Lung microvascular endothelial cell (primary cell): ENCODE measurements at regions not wholly inside any gene's neighbourhood (a gene's known extent, or its start where the extent isn't known, plus 50 kb on each side); places are given as distances from the start of the nearest gene placed in this dataset.

Source experiments
- DNase-seq, 2 donors: peaks; one replicate each; pipeline versions ENCODE4 v3.0.0 to v3.0.0-alpha.2; 2010; ENCODE audit warnings: low read depth in 2 of 2

DNA sequence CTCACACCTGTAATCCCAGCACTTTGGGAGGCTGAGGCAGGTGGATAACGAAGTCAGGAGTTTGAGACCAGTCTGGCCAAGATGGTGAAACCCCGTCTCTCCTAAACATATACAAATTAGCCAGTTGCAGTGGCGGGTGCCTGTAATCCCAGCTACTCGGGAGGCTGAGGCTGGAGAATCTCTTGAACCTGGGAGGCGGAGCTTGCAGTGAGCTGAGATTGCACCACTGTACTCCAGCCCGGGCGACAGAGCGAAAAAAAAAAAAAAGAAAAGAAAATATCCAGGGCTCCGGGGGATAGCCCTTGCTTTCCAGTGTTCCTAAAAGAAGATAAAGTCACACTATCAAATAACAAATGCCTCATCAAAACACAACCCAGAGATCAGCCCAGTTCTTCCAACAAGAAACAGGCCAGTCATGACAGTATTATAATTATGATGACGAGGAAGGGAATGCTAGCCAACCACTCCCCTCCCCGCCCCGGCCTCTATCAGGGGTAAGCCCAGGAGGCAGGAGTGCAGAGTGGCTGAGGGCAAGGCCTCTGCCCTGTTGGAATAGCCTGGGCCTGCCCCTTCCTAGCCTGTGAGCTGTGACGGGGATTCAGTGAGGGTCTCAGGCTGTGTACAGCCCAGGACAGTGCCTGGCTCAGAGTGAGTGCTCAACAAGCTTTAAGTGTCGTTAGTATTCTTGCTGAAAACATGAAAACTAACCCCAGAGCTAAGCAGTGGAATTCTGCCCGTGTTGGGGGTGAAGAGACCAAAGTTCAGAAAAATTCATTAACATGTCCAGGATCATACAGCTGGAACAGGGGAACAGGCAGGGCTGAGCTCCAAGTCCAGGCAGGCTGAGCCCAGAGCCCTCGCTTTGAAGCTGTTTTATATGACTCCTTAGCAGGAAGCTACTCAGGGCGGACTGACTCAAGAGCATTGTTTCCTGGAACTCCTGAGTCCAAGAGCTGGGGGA lies 54.3 kb downstream of the FAM241B start:
- peak in 1 of 2 donors; percentile 59 for DNase-seq

DNA sequence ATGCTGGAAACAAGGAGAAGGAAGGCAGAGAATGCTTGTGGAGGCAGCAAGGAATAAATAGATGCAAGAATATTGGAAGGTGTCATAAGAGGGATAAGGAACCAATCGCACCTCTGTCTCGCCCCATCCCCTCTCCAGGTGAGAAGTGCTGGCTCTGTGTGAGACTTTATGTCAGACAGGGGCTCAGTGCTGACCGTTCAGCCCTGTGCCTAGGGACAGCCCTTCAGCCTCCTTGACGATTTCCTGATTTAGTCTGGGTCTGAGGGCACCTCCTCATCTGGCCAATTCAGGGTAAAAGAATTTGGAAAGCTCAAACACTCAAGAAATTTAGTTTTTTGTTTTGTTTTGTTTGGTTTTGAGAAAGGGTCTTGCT lies 54.9 kb downstream of the FAM241B start:
- no peak for DNase-seq

DNA sequence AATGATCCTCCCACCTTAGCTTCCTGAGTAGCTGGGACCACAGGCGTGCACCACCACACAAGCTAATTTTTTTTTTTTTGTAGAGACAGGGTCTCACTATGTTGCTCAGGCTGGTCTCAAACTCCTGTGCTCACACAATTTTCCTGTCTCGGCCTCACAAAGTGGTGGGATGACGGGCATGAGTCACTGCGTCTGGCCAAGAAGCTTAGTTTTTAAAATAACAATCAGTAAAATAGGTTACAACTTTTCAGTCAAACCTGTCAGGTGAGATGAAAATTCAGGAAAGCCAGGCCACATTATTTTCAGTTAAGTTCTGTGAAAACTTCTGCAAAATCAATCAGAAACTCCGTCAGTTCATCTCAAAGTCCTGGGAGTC lies 55.4 kb downstream of the FAM241B start:
- no peak for DNase-seq

DNA sequence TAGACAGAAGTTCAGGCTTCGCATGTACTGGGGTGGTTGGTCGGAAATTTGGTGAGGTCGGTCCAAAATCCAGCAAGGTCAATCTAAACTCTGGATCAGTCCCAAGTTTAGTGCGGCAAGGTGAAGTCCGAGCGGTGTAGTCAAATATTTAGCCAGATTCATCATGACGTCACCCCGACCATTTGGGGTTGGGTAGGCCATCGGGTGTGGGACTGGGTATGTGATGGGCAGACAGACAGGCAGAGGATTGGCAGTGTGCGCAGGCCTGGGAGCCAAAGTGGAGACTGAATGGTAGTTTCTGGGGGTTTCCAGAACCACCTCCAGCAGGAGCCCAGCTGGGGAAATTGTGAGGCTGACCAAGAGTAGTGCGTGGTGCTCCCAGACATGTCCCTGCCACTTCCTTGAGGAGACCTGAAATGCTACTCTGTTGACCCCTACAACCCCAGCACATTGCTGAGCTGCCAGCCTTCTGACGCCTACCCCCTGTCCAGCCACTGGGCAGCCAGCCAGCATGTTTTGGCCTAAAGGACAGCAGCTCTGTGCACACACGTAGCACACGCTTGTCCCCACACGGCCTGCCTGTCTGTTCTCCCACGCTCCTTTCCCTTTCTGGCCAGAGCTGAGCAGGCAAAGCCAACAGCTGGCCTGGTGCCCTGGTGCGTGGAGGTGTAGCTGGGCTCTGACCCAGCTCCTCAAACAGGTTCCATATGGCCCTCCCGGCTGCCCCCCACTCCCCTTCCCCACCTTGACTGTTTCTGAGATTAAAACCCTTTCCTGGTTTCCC lies 55.9 kb downstream of the FAM241B start:
- peak in 1 of 2 donors; percentile 23 for DNase-seq

DNA sequence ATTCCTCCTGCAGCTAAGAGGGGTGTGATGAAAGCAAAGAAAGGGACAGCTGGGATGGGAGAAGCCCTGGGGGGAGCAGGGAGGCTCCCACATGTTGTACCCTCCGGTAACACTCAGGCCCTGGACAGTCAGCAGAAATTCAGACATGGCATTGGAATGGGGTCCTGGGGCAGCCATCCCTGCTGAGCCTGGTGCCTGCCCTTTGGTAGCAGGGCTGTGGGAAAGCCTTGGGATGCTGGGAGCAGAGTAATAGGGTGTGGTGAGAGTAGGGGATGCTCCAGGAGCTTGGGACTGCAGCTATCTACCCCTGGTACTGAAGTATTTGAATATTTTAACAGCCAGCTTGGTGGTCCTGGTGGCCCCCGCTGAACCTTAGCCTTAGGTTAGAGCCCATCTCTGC lies 56.8 kb downstream of the FAM241B start:
- DNase-seq, result no peak

DNA sequence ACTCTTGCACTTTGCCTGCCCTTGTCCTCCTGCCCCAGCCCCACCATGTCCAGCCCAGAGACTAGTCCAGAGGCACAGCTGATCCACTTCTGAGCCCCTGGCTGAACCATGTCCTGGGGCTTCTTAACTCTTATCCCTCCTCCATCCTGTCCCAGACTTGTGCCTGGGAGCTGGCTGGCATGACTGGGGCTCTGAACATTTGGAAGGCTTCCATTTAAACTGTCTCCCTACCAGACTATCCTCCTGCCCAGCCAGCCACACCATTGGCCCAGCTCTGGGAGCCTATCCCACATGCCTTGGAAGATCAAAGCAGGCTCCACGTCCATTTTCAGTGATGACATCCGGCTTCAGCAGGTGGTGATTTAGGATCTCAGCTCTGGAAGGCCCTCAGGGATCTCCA lies 57.4 kb downstream of the FAM241B start:
- DNase-seq, result no peak

DNA sequence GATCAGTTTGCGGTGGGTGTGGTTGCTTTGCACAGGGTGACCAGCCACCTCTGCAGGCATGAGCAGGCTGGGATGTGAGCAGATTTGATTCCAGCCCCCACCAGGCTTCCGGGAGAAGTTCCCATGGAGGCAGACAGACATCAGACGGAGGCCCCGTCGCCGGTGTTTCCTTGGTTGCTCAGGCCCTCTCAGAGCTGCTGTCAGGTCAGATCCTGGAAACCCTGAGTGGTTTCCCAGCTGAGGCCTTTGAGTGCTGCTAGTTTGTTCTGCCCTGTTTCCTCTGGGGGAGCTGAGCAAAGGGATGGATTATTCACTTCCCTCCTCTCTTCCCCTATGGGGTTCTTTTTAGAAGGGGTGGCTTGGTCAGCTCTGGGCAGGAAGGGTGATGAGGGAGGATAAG lies 62.2 kb downstream of the FAM241B start:
- peak in 1 of 2 donors; percentile 44 for DNase-seq

DNA sequence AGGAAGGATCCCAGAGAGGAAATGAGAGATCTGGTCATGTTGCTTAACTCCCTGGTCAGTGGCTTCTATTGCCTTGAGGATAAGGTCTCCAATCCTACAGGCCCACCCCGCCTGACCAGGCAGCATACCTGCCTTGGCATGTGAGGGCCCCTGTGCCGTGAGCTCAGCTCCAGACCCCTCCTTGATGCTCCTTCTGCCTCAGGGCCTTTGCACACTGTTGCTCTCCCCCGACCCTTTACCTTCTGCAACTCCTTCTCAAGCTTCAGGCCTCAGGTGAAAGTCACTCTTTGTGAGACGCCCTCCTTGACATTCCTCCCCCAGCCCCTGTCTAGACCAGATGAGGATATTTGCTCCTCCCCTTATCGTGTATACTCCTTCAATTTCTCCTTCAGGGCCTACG lies 62.8 kb downstream of the FAM241B start:
- DNase-seq, result no peak

DNA sequence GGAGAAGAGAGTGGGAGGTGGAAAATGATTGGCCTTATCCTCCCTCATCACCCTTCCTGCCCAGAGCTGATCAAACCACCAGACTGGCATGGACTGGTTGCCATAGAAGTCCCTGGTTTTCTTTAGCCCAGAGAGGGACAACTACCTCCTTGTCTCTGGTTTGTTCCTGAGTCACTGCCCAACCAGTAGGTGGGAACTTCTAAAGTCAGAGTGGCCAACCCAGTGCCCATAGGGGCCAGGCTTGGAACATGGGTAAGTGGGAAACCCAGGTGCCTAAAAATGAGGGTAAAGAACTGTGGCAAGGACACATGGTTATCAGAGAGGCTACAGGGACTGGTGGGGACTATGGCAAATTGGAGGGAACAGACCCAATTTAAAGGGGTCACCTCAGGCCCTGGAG lies 63.8 kb downstream of the FAM241B start:
- no peak for DNase-seq

DNA sequence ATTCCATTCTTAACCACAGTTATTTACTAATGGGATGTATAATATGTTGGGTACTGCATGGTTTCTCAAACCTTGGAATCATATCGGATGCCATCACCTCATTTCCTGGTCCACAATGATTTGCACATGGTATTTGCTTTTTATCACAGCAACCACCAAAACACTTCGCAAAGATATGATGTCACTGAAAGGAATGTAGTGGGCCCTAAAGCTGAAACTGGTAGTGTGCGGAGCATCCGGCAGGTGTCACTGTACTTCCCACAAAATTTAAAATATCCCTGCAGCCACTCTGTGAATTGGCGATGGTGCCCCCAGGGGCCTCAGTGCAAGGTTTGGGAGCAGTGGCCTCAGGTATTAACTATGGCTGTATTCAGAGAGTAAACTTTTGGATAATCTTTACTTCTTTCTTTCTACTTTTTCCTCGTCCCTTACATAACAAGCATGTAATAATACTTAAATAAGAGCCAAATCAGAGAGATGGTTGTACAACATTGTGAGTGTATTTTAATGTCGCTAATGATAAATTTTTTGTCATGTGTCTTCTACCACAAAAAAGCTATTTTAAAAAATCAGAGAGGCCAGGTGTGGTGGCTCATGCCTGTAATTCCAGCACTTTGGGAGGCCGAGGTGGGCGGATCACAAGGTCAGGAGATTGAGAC lies 66.2 kb downstream of the FAM241B start:
- DNase-seq, result peak; percentile 84 to 88

DNA sequence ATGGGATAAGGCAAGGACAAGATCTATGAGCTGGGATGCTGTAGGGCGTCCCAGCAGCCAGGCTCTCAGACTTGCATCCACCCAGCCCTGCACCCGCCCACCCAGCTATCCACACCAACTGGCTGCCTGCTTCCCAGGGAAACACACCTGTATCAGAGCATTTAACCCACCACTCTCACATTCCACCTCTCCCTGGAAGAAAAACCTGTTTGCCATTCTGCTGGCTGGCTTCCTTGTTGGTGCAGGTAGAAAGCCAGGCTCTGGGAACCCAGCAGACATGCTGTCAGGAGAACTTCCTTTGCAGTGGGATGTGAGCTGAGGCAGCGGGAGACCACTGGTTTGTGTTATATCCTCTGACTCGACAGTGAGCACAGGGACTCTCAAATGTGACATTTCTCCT lies 67.0 kb downstream of the FAM241B start:
- DNase-seq, result no peak

DNA sequence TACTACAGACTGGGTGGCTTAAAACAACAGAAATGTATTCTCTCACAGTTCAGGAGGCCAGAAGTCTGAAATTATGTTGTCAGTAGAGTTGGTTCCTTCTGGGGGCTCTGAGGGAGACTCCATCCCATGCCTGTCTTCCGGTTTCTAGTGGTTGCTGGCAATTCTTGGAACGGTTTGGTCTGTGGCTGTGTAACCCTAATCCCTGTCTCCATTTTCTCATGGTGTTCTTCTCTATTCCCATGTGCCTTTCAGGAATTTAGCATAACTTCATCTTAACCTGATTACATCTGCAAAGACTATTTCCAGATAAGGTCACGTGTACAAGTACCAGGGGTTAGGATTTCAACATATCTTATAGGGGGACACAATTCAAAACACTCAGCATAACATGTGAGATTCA lies 73.2 kb downstream of the FAM241B start:
- DNase-seq, result no peak

DNA sequence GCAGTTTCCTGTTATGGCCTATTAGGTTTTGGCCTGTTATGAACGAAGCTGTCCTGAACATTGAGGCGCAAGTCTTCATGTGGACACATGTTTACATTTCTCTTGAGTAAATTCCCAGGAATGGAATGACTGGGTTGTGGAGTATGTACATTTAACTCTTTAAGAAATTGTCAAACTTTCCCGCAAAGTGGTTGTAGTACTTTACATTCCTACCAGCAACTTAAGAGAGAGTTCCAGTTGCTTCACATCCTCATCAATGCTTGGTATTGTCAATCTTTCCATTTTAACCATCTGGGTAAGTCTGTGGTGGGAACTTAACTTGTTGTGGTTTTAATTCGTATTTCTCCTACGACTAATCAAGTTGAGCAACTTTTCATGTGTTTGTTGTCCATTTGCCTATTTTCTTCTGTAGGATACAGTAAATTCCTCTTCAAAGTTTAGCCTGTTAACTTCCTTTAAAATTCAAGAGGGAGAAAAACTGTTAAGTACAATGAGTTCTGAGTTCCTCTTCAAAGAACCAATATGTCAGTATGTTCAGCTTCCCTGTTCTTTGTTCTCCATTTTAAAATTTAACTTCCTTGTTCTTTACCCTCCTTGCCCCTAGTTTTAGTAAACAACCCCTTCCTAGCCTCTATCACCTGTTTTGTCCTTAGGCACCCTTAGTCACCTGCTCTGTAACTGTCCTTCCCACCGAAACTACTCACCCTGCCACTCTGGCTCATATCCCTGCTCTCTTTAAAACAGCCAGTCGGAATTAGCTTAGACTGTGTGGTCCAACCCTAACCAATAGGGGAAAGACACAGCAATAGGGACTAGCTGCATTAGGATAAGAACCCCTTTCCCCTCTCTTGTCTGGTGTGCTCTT lies 74.0 kb downstream of the FAM241B start:
- DNase-seq, result no peak

DNA sequence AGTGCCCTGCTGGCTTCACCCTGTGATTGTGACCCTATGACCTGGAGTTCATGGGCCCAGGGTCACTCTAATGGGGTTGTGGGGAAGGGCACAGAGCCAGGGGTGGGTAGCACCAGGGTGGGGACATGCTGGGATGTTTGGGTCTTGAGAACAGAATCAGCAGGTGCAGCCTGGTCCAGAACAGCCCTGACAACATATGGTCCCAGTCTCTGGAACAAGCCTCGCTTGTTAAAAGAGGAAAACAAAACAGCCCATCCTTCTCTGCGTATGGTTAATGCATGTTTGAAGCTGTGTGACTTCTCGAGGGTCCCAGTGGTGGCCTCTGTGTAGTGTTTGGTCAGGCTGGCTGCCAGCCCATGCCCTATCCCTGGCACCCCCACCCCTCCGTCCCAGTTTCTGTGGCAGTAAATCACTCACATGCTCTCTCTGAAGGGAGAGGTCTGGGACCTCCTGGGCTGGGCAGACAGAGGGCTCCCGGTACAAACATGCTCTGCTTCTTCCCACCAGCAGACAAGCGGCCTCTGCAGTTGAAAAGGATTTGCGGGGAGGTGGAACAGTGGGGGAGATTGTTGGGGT lies 79.4 kb downstream of the FAM241B start:
- no peak for DNase-seq

DNA sequence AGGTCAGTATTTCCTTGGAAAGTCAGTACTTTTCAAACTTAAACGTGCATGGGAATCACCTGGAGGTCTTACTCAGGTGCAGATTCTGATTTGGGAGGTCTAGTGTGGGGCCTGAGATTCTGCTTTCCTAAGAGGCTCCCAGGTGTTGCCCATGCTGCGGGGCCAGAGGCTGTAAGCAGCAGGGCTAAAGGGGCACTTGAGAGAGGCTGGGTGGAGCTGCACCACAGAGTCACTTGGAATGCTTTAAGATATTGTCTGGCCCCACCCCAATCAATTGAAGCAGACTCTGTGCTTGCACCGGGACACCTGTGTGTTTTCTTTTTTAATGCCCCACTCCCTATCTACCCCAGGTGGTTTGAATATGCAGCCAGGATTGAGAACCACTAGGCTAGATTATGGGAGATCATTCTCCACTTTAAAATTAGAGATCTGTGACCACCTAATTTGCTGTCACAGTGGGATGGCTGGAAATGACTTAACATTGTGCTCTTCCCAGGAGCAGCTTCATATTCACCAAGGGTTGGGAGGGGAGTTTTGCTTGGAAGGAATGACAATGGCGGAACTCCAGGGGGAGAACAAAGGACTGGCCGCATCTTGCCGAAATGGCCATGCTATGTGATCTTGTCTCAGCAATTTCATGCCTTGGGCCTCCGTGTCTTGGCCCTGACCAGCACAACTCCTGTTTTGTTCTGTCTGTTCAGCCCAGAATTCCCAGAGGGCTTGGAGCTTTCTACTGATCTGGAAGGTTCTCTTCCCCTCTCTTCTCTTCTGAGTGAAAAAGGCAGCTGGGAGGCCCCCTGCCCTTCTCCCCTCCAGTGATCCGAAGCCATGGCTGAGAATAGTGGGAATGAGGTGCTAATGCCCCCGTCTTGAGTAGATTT lies 80.2 kb downstream of the FAM241B start:
- no peak for DNase-seq

DNA sequence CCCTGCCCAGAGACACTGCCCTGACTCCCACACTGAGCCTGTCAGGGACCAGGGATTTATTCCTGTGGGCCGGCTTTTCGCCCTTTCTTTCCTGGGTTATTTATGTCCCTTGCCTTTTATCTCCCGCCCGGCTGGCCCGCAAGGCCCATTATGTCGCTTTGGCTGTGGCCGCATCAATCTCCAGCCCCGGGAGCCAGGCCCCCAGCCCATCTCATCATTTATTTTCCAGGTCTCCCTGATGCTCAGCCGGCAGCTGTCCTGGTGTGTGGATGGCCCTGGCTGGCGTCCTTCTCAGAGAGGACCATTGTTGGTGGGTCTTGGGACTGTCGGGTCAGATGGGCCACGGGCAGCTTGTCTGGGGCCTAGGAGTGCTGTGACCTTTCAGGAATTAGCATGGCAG lies 82.3 kb downstream of the FAM241B start:
- no peak for DNase-seq

DNA sequence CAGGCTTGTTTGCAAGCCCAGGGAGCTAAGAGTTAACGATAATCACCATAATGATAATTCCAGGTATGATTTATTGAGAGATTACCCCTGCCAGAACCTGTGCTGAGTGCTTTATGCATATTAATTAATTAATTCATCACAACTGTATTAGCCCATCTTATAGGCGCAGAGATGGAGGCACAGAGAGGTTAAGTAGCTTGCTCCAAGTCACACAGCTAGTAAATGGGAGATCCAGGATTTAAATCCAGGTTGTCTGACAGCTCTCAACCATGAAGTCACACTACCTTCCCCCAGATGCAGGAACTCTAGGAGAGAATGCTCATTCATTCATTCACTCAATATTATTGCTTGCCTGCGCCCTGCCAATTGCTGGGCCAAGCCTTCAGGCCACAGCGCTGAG lies 84.5 kb downstream of the FAM241B start:
- no peak for DNase-seq

DNA sequence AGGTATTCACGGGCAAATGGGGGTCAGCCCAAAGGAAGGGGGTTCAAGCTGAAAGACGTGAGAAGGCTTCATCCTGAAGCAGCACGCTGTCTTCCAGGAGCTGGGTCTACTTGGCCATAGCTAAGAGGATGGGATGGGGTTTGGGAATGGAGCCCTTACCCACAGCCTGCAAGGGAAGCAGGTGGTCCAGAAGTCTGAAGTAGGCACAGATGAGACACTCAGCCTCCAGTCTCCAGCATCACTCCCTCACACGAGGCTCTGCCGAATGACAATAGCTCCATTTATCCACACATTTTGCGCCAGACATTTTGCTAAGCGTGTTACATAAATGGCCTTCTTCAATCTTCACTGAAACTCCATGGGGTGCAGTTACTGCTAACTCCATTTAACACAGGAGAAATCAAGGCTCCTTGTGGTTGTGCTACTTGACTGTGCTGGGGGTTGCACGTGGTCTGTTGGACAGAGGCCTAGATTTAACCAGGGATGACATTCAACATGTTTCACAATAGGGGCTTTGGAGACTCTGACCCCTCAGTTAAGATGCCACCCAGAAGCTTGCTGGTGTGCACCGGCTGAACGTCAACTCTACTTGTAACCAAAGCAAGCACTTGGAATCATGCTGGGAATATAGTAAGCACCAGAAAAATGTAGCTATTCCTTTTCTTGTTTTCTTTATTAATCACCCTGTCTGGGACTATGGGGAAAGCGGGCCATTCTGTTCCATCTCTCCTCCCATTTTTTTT lies 85.3 kb downstream of the FAM241B start:
- no peak for DNase-seq

DNA sequence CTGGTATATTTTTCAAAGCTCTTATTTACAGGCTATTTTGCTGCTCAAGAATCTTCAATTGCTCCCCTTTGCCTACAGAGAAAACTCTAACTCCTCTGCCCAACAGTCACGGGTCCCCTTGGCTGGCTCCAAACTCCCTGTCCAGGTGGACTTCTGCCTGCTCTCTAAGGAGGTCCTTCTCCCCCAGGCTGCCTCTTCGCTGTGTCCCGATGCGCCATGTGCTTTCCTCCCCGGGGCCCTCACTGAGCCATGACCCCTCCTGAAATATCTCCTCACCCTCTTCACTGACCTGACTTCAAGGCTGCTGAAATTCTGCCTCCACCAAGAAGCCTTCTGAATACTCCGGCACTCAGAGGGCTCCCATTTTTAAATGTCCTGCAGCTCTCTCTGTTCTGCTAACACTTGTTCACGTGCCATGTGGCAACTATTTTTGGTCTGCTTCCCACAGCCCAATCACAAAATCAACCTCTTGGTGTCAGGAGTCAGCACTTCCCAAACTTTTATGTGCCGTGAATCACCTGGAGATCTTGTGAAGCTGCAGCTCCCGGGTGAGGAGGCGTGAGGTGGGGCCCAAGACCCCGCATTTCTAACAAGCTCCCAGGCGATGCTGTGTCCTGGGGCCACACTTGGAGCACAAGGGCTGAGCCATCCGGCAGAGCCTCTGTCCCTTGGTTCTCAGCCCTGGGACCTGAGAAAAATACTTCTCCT lies 85.7 kb upstream of the COL13A1 start:
- DNase-seq, result no peak
